GM12892 (cell line): ENCODE measurements at regions not wholly inside any gene's neighbourhood (a gene's known extent, or its start where the extent isn't known, plus 50 kb on each side); places are given as distances from the start of the nearest gene placed in this dataset.

Experiments used
- POLR2A ChIP-seq: IDR thresholded peaks from 2 replicates; pipeline ENCODE4 v1.6.1; 2011; ENCODE audit warnings: low read depth, low read length, control low read depth
- POLR2AphosphoS5 ChIP-seq: IDR thresholded peaks from 2 replicates; pipeline ENCODE4 v1.6.1; 2011; ENCODE audit warnings: low read depth, low read length, control low read depth

- TF ChIP-seq POLR2A (no peak), POLR2AphosphoS5 (no peak)
Measured at GRCh38 chr15:95108673-95109072, 877.3 kb downstream of the MCTP2 start.
